Trophoblast cell (in vitro differentiated cells and primary cell): ENCODE measurements at regions not wholly inside any gene's neighbourhood (a gene's known extent, or its start where the extent isn't known, plus 50 kb on each side); places are given as distances from the start of the nearest gene placed in this dataset.

Experiments
- DNase-seq, 2 donors: peaks; one replicate each; pipeline ENCODE4 v3.0.0-alpha.2; 2016
- H2AFZ ChIP-seq: 2 replicates; pipeline ENCODE4 v1.6.1; 2013; ENCODE audit warnings: low read length, moderate library complexity, mild to moderate bottlenecking; ENCODE audit not compliant: insufficient read depth, poor library complexity
- H2AK5ac ChIP-seq: 2 replicates; pipeline ENCODE4 v1.6.1; 2013; ENCODE audit warnings: mild to moderate bottlenecking, low read length
- H2BK120ac ChIP-seq: 2 replicates; pipeline ENCODE4 v1.6.1; 2013; ENCODE audit warnings: low read length, mild to moderate bottlenecking, moderate library complexity; ENCODE audit not compliant: insufficient read depth, poor library complexity
- H2BK12ac ChIP-seq: 2 replicates; pipeline ENCODE4 v1.6.1; 2013; ENCODE audit warnings: mild to moderate bottlenecking, low read length, moderate library complexity
- H2BK5ac ChIP-seq: 2 replicates; pipeline ENCODE4 v1.6.1; 2013; ENCODE audit warnings: low read length, low read depth, moderate library complexity, mild to moderate bottlenecking; ENCODE audit not compliant: poor library complexity
- H3K14ac ChIP-seq: 2 replicates; pipeline ENCODE4 v1.6.1; 2013; ENCODE audit warnings: mild to moderate bottlenecking, low read length
- H3K18ac ChIP-seq: 2 replicates; pipeline ENCODE4 v1.6.1; 2013; ENCODE audit warnings: mild to moderate bottlenecking, low read length
- H3K23ac ChIP-seq: 2 replicates; pipeline ENCODE4 v1.6.1; 2013; ENCODE audit warnings: low read length
- H3K27ac ChIP-seq: 2 replicates; pipeline ENCODE4 v1.5.1; 2013; ENCODE audit warnings: low read depth, mild to moderate bottlenecking, inconsistent platforms, low read length, moderate library complexity
- H3K27me3 ChIP-seq: 2 replicates; pipeline ENCODE4 v1.6.1; 2013; ENCODE audit warnings: inconsistent platforms, mild to moderate bottlenecking, low read length, moderate library complexity; ENCODE audit not compliant: insufficient read depth
- H3K36me3 ChIP-seq, 2 experiments: 1 replicate in 1 of 2; 2 replicates in 1 of 2; pipeline ENCODE4 v1.6.1; 2013; ENCODE audit warnings: low read length in 2 of 2, mild to moderate bottlenecking in 2 of 2, moderate library complexity in 1 of 2; ENCODE audit not compliant: insufficient read depth in 2 of 2, control insufficient read depth in 1 of 2
- H3K4ac ChIP-seq: 2 replicates; pipeline ENCODE4 v1.6.1; 2013; ENCODE audit warnings: low read depth, mild to moderate bottlenecking, low read length, moderate library complexity
- H3K4me1 ChIP-seq, 2 experiments: 1 replicate in 1 of 2; 2 replicates in 1 of 2; pipeline ENCODE4 v1.6.1; 2013; ENCODE audit warnings: low read length in 2 of 2, mild to moderate bottlenecking in 2 of 2, moderate library complexity in 1 of 2; ENCODE audit not compliant: insufficient read depth in 2 of 2, control insufficient read depth in 1 of 2
- H3K4me2 ChIP-seq: 2 replicates; pipeline ENCODE4 v1.6.1; 2013; ENCODE audit warnings: inconsistent platforms, mild to moderate bottlenecking, low read length, moderate library complexity
- H3K4me3 ChIP-seq: 2 replicates; pipeline ENCODE4 v1.5.1; 2013; ENCODE audit warnings: mild to moderate bottlenecking, low read depth, low read length, inconsistent platforms
- H3K79me1 ChIP-seq: one replicate; pipeline ENCODE4 v1.6.1; 2013; ENCODE audit warnings: low read length
- H3K79me2 ChIP-seq: 2 replicates; pipeline ENCODE4 v1.6.1; 2013; ENCODE audit warnings: low read length, mild to moderate bottlenecking; ENCODE audit not compliant: control insufficient read depth, insufficient read depth, poor library complexity
- H3K9ac ChIP-seq: 2 replicates; pipeline ENCODE4 v1.6.1; 2013; ENCODE audit warnings: mild to moderate bottlenecking, low read length
- H3K9me3 ChIP-seq: 2 replicates; pipeline ENCODE4 v1.6.1; 2013; ENCODE audit warnings: low read depth, mild to moderate bottlenecking, control low read depth, inconsistent platforms, low read length; ENCODE audit not compliant: insufficient read depth
- H4K12ac ChIP-seq: 2 replicates; pipeline ENCODE4 v1.6.1; 2013; ENCODE audit warnings: low read depth, mild to moderate bottlenecking, low read length, moderate library complexity
- H4K8ac ChIP-seq: 2 replicates; pipeline ENCODE4 v1.6.1; 2013; ENCODE audit warnings: low read depth, mild to moderate bottlenecking, low read length, moderate library complexity
- H4K91ac ChIP-seq: one replicate; pipeline ENCODE4 v1.6.1; 2013; ENCODE audit warnings: low read depth, mild to moderate bottlenecking, low read length, moderate library complexity
- WGBS: extraction: QIAGEN DNeasy Blood & Tissue Kit; methylation state at CpG from one replicate; pipeline ENCODE4 v1.1.7; 2013; ENCODE audit warnings: missing lambda C conversion rate; ENCODE audit not compliant: insufficient read length, insufficient coverage; ENCODE audit errors: extremely low coverage; 5-methylcytosine and 5-hydroxymethylcytosine counted together

GRCh38 chr2:180734382-180734781 is 246.0 kb upstream of the UBE2E3 start:
- Histone ChIP-seq H2BK12ac (no peak overlapping the region), H3K4me2 (no peak overlapping the region), H4K12ac (no peak overlapping the region), H3K79me1 (no peaks in the 10 kb centered on the region), H2BK120ac (no peak overlapping the region), H4K91ac (no peak overlapping the region), H3K4me3 (no peak overlapping the region), H3K14ac (no peak overlapping the region), H3K36me3 (no peaks in the 10 kb centered on the region), H3K27me3 (no peaks in the 10 kb centered on the region), H3K4ac (no peak overlapping the region), H3K23ac (no peak overlapping the region), H3K18ac (no peak overlapping the region), H2AFZ (no peak overlapping the region), H2BK5ac (no peak overlapping the region), H3K9me3 (no peaks in the 10 kb centered on the region), H3K27ac (no peak overlapping the region), H2AK5ac (no peak overlapping the region), H3K79me2 (no peaks in the 10 kb centered on the region), H4K8ac (no peak overlapping the region), H3K9ac (no peak overlapping the region), H3K4me1 (no peaks in the 10 kb centered on the region)
- no peak for DNase-seq

GRCh38 chr2:180733330-180733729 is 247.1 kb upstream of the UBE2E3 start:
- Histone ChIP-seq H3K18ac (no peak overlapping the region), H3K4me1 (no peaks in the 10 kb centered on the region), H3K79me1 (no peaks in the 10 kb centered on the region), H2BK12ac (no peak overlapping the region), H3K9ac (no peak overlapping the region), H3K4me2 (no peak overlapping the region), H4K8ac (no peak overlapping the region), H2AK5ac (no peak overlapping the region), H3K9me3 (no peaks in the 10 kb centered on the region), H2BK5ac (no peak overlapping the region), H3K4me3 (no peak overlapping the region), H2AFZ (no peak overlapping the region), H3K27ac (no peak overlapping the region), H3K79me2 (no peaks in the 10 kb centered on the region), H3K14ac (no peak overlapping the region), H3K36me3 (no peaks in the 10 kb centered on the region), H3K4ac (no peak overlapping the region), H3K27me3 (no peaks in the 10 kb centered on the region), H2BK120ac (no peak overlapping the region), H4K91ac (no peak overlapping the region), H4K12ac (no peak overlapping the region), H3K23ac (no peak overlapping the region)
- WGBS = no CpG with 5 or more reads among the region's 1 CpG
- no peak for DNase-seq

GRCh38 chr2:180732337-180732736 is 248.1 kb upstream of the UBE2E3 start:
- no CpG with 5 or more reads among the region's 3 CpGs for WGBS
- Histone ChIP-seq H3K4me1 (no peaks in the 10 kb centered on the region), H4K8ac (no peak overlapping the region), H3K14ac (no peak overlapping the region), H3K79me2 (no peaks in the 10 kb centered on the region), H3K23ac (no peak overlapping the region), H3K79me1 (no peaks in the 10 kb centered on the region), H3K18ac (no peak overlapping the region), H2BK12ac (no peak overlapping the region), H2BK120ac (no peak overlapping the region), H3K36me3 (no peaks in the 10 kb centered on the region), H2AK5ac (no peak overlapping the region), H3K9me3 (no peaks in the 10 kb centered on the region), H3K9ac (no peak overlapping the region), H3K4me3 (no peak overlapping the region), H2AFZ (no peak overlapping the region), H3K27ac (no peak overlapping the region), H2BK5ac (no peak overlapping the region), H4K12ac (no peak overlapping the region), H3K4me2 (no peak overlapping the region), H3K4ac (no peak overlapping the region), H3K27me3 (no peaks in the 10 kb centered on the region), H4K91ac (no peak overlapping the region)
- no peak for DNase-seq

GRCh38 chr2:180730976-180731375 is 249.4 kb upstream of the UBE2E3 start:
- H2AK5ac ChIP-seq = no peak overlapping the region
- no peak overlapping the region for H2BK12ac ChIP-seq
- no peak overlapping the region for H4K8ac ChIP-seq
- no CpG with 5 or more reads among the region's 2 CpGs for WGBS
- H3K23ac ChIP-seq = no peak overlapping the region
- no peak overlapping the region for H2BK5ac ChIP-seq
- no peak overlapping the region for H3K4me3 ChIP-seq
- H3K79me2 ChIP-seq = no peaks in the 10 kb centered on the region
- H4K91ac ChIP-seq = no peak overlapping the region
- H3K4ac ChIP-seq = no peak overlapping the region
- no peaks in the 10 kb centered on the region for H3K9me3 ChIP-seq
- H3K14ac ChIP-seq = no peak overlapping the region
- H3K4me2 ChIP-seq = no peak overlapping the region
- peak in 1 of 2 donors; percentile 42 for DNase-seq
- no peak overlapping the region for H2BK120ac ChIP-seq
- H3K18ac ChIP-seq = no peak overlapping the region
- H2AFZ ChIP-seq = no peak overlapping the region
- no peaks in the 10 kb centered on the region for H3K79me1 ChIP-seq
- H3K27me3 ChIP-seq = no peaks in the 10 kb centered on the region
- no peaks in the 10 kb centered on the region for H3K36me3 ChIP-seq
- H3K4me1 ChIP-seq = no peaks in the 10 kb centered on the region
- no peak overlapping the region for H3K27ac ChIP-seq
- H3K9ac ChIP-seq = no peak overlapping the region
- H4K12ac ChIP-seq = no peak overlapping the region
